Gastrocnemius medialis (tissue), 4 donors: ENCODE measurements at regions not wholly inside any gene's neighbourhood (a gene's known extent, or its start where the extent isn't known, plus 50 kb on each side); places are given as distances from the start of the nearest gene placed in this dataset.

Experiments
- POLR2A ChIP-seq, 2 donors: fragments of 450-650 bp; IDR thresholded peaks; one replicate each; pipeline ENCODE4 v1.6.1; 2017; ENCODE audit warnings: antibody characterized with exemption in 2 of 2, mild to moderate bottlenecking in 2 of 2, moderate library complexity in 2 of 2
- TF ChIP-seq, protein P1 (sequence below), 5 experiments: fragments of 450-650 bp in 3 of 5; fragments of 200-600 bp in 2 of 5; sonication (generic) in 2 of 5; IDR thresholded peaks in 4 of 5; conservative IDR thresholded peaks in 1 of 5; 1 replicate in 4 of 5; 2 replicates in 1 of 5; pipeline ENCODE4 v1.5.1; 2016 to 2019; ENCODE audit warnings: antibody characterized with exemption in 5 of 5, mild to moderate bottlenecking in 3 of 5, moderate library complexity in 3 of 5

GRCh38 chr1:182118851-182119250, 57.3 kb upstream of the ZNF648 start:
- TF ChIP-seq, protein P1, sequence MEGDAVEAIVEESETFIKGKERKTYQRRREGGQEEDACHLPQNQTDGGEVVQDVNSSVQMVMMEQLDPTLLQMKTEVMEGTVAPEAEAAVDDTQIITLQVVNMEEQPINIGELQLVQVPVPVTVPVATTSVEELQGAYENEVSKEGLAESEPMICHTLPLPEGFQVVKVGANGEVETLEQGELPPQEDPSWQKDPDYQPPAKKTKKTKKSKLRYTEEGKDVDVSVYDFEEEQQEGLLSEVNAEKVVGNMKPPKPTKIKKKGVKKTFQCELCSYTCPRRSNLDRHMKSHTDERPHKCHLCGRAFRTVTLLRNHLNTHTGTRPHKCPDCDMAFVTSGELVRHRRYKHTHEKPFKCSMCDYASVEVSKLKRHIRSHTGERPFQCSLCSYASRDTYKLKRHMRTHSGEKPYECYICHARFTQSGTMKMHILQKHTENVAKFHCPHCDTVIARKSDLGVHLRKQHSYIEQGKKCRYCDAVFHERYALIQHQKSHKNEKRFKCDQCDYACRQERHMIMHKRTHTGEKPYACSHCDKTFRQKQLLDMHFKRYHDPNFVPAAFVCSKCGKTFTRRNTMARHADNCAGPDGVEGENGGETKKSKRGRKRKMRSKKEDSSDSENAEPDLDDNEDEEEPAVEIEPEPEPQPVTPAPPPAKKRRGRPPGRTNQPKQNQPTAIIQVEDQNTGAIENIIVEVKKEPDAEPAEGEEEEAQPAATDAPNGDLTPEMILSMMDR (IDR thresholded peaks at IDR 0.05 in 4 of 5, conservative IDR thresholded peaks at IDR 0.05 in 1 of 5) = no peak
- no peak for TF ChIP-seq POLR2A (IDR thresholded peaks at IDR 0.05)
